ENCODE measurements at regions not wholly inside any gene's neighbourhood (a gene's known extent, or its start where the extent isn't known, plus 50 kb on each side); places are given as distances from the start of the nearest gene placed in this dataset.

GRCh38 chr20:7272512-7272911 lies 505.0 kb downstream of the BMP2 start:
- Histone ChIP-seq H3K27ac (ENCODE audit: low read depth, low read length) (no peak overlapping the region), H3K4me3 (ENCODE audit: low read depth, low read length) (no peak overlapping the region), H2AFZ (ENCODE audit: low read length, unreplicated experiment) (no peak overlapping the region), H3K79me2 (ENCODE audit: control insufficient read depth, insufficient read depth, low read length, unreplicated experiment) (no peaks in the 10 kb centered on the region), H3K27me3 (ENCODE audit: insufficient read depth, low read length) (no peaks in the 10 kb centered on the region), H3K4me1 (ENCODE audit: control insufficient read depth, insufficient read depth, low read length, unreplicated experiment) (no peaks in the 10 kb centered on the region), H3K36me3 (ENCODE audit: insufficient read depth, low read length) (no peaks in the 10 kb centered on the region)

- Histone ChIP-seq H3K79me2 (ENCODE audit: control insufficient read depth, insufficient read depth, low read length, unreplicated experiment) (no peaks in the 10 kb centered on the region), H3K27me3 (ENCODE audit: insufficient read depth, low read length) (no peaks in the 10 kb centered on the region), H3K27ac (ENCODE audit: low read depth, low read length) (no peak overlapping the region), H3K36me3 (ENCODE audit: insufficient read depth, low read length) (no peaks in the 10 kb centered on the region), H2AFZ (ENCODE audit: low read length, unreplicated experiment) (no peak overlapping the region), H3K4me1 (ENCODE audit: control insufficient read depth, insufficient read depth, low read length, unreplicated experiment) (no peaks in the 10 kb centered on the region), H3K4me3 (ENCODE audit: low read depth, low read length) (no peak overlapping the region)
These were observed 507.4 kb downstream of the BMP2 start for GRCh38 chr20:7274870-7275269.

GRCh38 chr20:7275645-7276237 lies 508.3 kb downstream of the BMP2 start:
- no peaks in the 10 kb centered on the region for H3K36me3 ChIP-seq (ENCODE audit: insufficient read depth, low read length)
- H3K27me3 ChIP-seq (ENCODE audit: insufficient read depth, low read length) = no peaks in the 10 kb centered on the region
- no peak overlapping the region for H3K27ac ChIP-seq (ENCODE audit: low read depth, low read length)
- no peak overlapping the region for H3K4me3 ChIP-seq (ENCODE audit: low read depth, low read length)
- H2AFZ ChIP-seq (ENCODE audit: low read length, unreplicated experiment) = no peak overlapping the region
- no peaks in the 10 kb centered on the region for H3K79me2 ChIP-seq (ENCODE audit: control insufficient read depth, insufficient read depth, low read length, unreplicated experiment)
- no peaks in the 10 kb centered on the region for H3K4me1 ChIP-seq (ENCODE audit: control insufficient read depth, insufficient read depth, low read length, unreplicated experiment)

- Histone ChIP-seq H3K36me3 (ENCODE audit: insufficient read depth, low read length) (no peaks in the 10 kb centered on the region), H3K27me3 (ENCODE audit: insufficient read depth, low read length) (no peaks in the 10 kb centered on the region), H2AFZ (ENCODE audit: low read length, unreplicated experiment) (no peak overlapping the region), H3K27ac (ENCODE audit: low read depth, low read length) (no peak overlapping the region), H3K4me1 (ENCODE audit: control insufficient read depth, insufficient read depth, low read length, unreplicated experiment) (no peaks in the 10 kb centered on the region), H3K79me2 (ENCODE audit: control insufficient read depth, insufficient read depth, low read length, unreplicated experiment) (no peaks in the 10 kb centered on the region), H3K4me3 (ENCODE audit: low read depth, low read length) (no peak overlapping the region)
These were observed 518.6 kb downstream of the BMP2 start for GRCh38 chr20:7285918-7286556.

GRCh38 chr20:7291323-7291943 lies 523.9 kb downstream of the BMP2 start:
- Histone ChIP-seq H3K27me3 (ENCODE audit: insufficient read depth, low read length) (no peaks in the 10 kb centered on the region), H3K4me1 (ENCODE audit: control insufficient read depth, insufficient read depth, low read length, unreplicated experiment) (no peaks in the 10 kb centered on the region), H3K4me3 (ENCODE audit: low read depth, low read length) (no peak overlapping the region), H2AFZ (ENCODE audit: low read length, unreplicated experiment) (no peak overlapping the region), H3K27ac (ENCODE audit: low read depth, low read length) (no peak overlapping the region), H3K36me3 (ENCODE audit: insufficient read depth, low read length) (no peaks in the 10 kb centered on the region), H3K79me2 (ENCODE audit: control insufficient read depth, insufficient read depth, low read length, unreplicated experiment) (no peaks in the 10 kb centered on the region)

GRCh38 chr20:7291946-7292345 lies 524.5 kb downstream of the BMP2 start:
- Histone ChIP-seq H3K27ac (ENCODE audit: low read depth, low read length) (no peak overlapping the region), H3K4me3 (ENCODE audit: low read depth, low read length) (no peak overlapping the region), H3K27me3 (ENCODE audit: insufficient read depth, low read length) (no peaks in the 10 kb centered on the region), H3K36me3 (ENCODE audit: insufficient read depth, low read length) (no peaks in the 10 kb centered on the region), H2AFZ (ENCODE audit: low read length, unreplicated experiment) (no peak overlapping the region), H3K4me1 (ENCODE audit: control insufficient read depth, insufficient read depth, low read length, unreplicated experiment) (no peaks in the 10 kb centered on the region), H3K79me2 (ENCODE audit: control insufficient read depth, insufficient read depth, low read length, unreplicated experiment) (no peaks in the 10 kb centered on the region)

GRCh38 chr20:7294816-7295360 lies 527.4 kb downstream of the BMP2 start:
- Histone ChIP-seq H3K4me1 (ENCODE audit: control insufficient read depth, insufficient read depth, low read length, unreplicated experiment) (no peaks in the 10 kb centered on the region), H3K79me2 (ENCODE audit: control insufficient read depth, insufficient read depth, low read length, unreplicated experiment) (no peaks in the 10 kb centered on the region), H2AFZ (ENCODE audit: low read length, unreplicated experiment) (no peak overlapping the region), H3K36me3 (ENCODE audit: insufficient read depth, low read length) (no peaks in the 10 kb centered on the region), H3K27me3 (ENCODE audit: insufficient read depth, low read length) (no peaks in the 10 kb centered on the region), H3K4me3 (ENCODE audit: low read depth, low read length) (no peak overlapping the region), H3K27ac (ENCODE audit: low read depth, low read length) (no peak overlapping the region)

- Histone ChIP-seq H3K4me3 (ENCODE audit: low read depth, low read length) (no peak overlapping the region), H3K4me1 (ENCODE audit: control insufficient read depth, insufficient read depth, low read length, unreplicated experiment) (no peaks in the 10 kb centered on the region), H3K79me2 (ENCODE audit: control insufficient read depth, insufficient read depth, low read length, unreplicated experiment) (no peaks in the 10 kb centered on the region), H3K36me3 (ENCODE audit: insufficient read depth, low read length) (no peaks in the 10 kb centered on the region), H3K27me3 (ENCODE audit: insufficient read depth, low read length) (0 out of 2 replicates have a peak, but pooled peaks cover 5% of the 10 kb centered on the region), H3K27ac (ENCODE audit: low read depth, low read length) (no peak overlapping the region), H2AFZ (ENCODE audit: low read length, unreplicated experiment) (no peak overlapping the region)
These were observed 534.3 kb downstream of the BMP2 start for GRCh38 chr20:7301807-7302206.

- no peaks in the 10 kb centered on the region for H3K4me1 ChIP-seq (ENCODE audit: control insufficient read depth, insufficient read depth, low read length, unreplicated experiment)
- no peaks in the 10 kb centered on the region for H3K36me3 ChIP-seq (ENCODE audit: insufficient read depth, low read length)
- no peak overlapping the region for H2AFZ ChIP-seq (ENCODE audit: low read length, unreplicated experiment)
- H3K27me3 ChIP-seq (ENCODE audit: insufficient read depth, low read length) = 0 out of 2 replicates have a peak, but pooled peaks cover 5% of the 10 kb centered on the region
- H3K27ac ChIP-seq (ENCODE audit: low read depth, low read length) = no peak overlapping the region
- H3K79me2 ChIP-seq (ENCODE audit: control insufficient read depth, insufficient read depth, low read length, unreplicated experiment) = no peaks in the 10 kb centered on the region
- no peak overlapping the region for H3K4me3 ChIP-seq (ENCODE audit: low read depth, low read length)
These were observed 534.8 kb downstream of the BMP2 start for GRCh38 chr20:7302250-7302649.

- Histone ChIP-seq H3K4me1 (ENCODE audit: control insufficient read depth, insufficient read depth, low read length, unreplicated experiment) (no peaks in the 10 kb centered on the region), H3K79me2 (ENCODE audit: control insufficient read depth, insufficient read depth, low read length, unreplicated experiment) (no peaks in the 10 kb centered on the region), H3K27me3 (ENCODE audit: insufficient read depth, low read length) (peaks cover 5% of the 10 kb centered on the region; the same call in 1 of the 2 replicates), H2AFZ (ENCODE audit: low read length, unreplicated experiment) (no peak overlapping the region), H3K36me3 (ENCODE audit: insufficient read depth, low read length) (no peaks in the 10 kb centered on the region), H3K27ac (ENCODE audit: low read depth, low read length) (no peak overlapping the region), H3K4me3 (ENCODE audit: low read depth, low read length) (no peak overlapping the region)
These were observed 538.5 kb downstream of the BMP2 start for GRCh38 chr20:7305976-7306375.

- Histone ChIP-seq H3K4me1 (ENCODE audit: control insufficient read depth, insufficient read depth, low read length, unreplicated experiment) (no peaks in the 10 kb centered on the region), H2AFZ (ENCODE audit: low read length, unreplicated experiment) (no peak overlapping the region), H3K27ac (ENCODE audit: low read depth, low read length) (no peak overlapping the region), H3K79me2 (ENCODE audit: control insufficient read depth, insufficient read depth, low read length, unreplicated experiment) (no peaks in the 10 kb centered on the region), H3K27me3 (ENCODE audit: insufficient read depth, low read length) (peaks cover 10% of the 10 kb centered on the region; the same call in 1 of the 2 replicates), H3K4me3 (ENCODE audit: low read depth, low read length) (no peak overlapping the region), H3K36me3 (ENCODE audit: insufficient read depth, low read length) (no peaks in the 10 kb centered on the region)
These were observed 540.7 kb downstream of the BMP2 start for GRCh38 chr20:7308163-7308562.
